ENCODE measurements at regions not wholly inside any gene's neighbourhood (a gene's known extent, or its start where the extent isn't known, plus 50 kb on each side); places are given as distances from the start of the nearest gene placed in this dataset.

- DNase-seq (ENCODE audit: low read depth) = no peak
- in situ Hi-C loops (cut with HindIII; ENCODE audit: low pct_unique_long_range_greater_than_20kb, low sequenced_read_pairs) = no loop called here
Measured at GRCh38 chr2:16615687-16616615, 49.7 kb downstream of the CYRIA start.

GRCh38 chr2:16615246-16615645 lies 50.4 kb downstream of the CYRIA start:
- in situ Hi-C loops (cut with HindIII; ENCODE audit: low pct_unique_long_range_greater_than_20kb, low sequenced_read_pairs) = no loop called here
- DNase-seq (ENCODE audit: low read depth) = no peak

DNA sequence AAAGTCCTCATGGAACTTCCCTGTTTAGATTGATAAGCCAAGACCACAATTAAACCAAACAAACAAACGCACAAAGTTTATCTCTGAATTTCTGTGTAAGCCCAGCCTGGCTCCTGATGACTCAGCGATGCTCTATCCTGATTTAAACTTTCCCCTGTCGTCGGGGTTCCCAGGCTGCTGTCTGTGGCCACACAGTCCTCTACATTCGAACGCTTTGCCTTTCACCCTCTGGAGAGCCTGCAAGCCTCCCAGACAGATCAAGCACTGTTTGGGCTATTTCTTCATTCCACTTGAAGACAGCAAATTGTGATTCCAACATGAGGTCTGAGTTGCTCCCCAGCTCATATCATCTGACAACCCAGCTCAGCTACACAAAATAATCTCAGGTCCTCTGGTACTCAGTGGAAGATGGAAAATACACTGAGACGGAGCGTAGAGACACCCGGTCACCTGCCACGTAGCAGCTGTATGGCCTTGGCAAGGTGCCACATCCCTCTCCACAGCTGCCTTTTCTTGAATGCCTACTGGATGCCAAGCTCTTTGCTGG lies 51.2 kb downstream of the CYRIA start:
- peak; percentile 34 for DNase-seq (ENCODE audit: low read depth)
- in situ Hi-C loops (cut with HindIII; ENCODE audit: low pct_unique_long_range_greater_than_20kb, low sequenced_read_pairs) = no loop called here

DNA sequence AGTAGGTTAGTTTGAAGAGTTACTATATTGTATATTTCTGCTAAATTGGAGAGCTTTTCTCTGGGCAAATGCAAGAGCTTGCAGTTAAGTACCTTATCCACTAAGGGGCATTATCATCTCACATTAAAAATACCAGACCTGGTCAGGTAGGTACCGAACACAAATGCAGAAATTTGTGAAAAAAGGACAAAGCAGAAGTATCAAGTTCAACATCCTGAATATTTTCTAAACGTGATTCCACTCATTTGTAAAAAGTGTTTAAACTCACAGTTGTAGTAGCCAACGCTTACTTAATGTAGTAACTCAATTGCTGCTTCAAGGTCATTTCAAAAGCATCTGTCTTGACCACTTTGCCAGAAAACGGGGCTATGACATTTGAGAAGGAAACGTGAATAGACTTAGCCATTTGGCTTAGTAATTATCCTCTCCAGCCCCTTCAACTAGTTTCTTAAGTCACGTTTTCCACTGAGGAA lies 52.1 kb downstream of the CYRIA start:
- DNase-seq (ENCODE audit: low read depth) = peak; percentile 35

GRCh38 chr2:16612490-16612889 lies 53.1 kb downstream of the CYRIA start:
- DNase-seq (ENCODE audit: low read depth) = no peak
- in situ Hi-C loops (cut with HindIII; ENCODE audit: low pct_unique_long_range_greater_than_20kb, low sequenced_read_pairs) = no loop called here

More for the DNA sequence above, 52.1 kb downstream of the CYRIA start:
- in situ Hi-C loops (cut with HindIII; ENCODE audit: low pct_unique_long_range_greater_than_20kb, low sequenced_read_pairs) = no loop called here

DNA sequence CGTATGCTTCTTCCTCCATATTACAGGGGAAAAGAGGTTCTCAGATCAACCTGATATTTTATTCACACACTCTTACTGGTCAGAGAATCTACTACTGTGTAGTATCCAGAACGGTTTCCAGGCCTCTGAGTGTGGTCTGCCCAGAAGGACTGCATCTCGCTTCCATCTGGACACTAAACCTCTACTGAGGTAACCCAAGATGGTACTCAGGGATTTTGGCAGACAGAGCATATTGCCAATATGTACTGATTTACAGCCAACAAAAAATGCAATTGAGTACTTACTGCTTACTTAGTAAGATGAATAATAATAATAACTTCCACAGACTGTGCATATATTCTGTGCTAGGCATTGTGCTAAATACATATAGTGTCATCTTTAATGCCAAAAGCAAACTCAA lies 55.8 kb downstream of the CYRIA start:
- no peak for DNase-seq (ENCODE audit: low read depth)
- in situ Hi-C loops (cut with HindIII; ENCODE audit: low pct_unique_long_range_greater_than_20kb, low sequenced_read_pairs) = no loop called here

DNA sequence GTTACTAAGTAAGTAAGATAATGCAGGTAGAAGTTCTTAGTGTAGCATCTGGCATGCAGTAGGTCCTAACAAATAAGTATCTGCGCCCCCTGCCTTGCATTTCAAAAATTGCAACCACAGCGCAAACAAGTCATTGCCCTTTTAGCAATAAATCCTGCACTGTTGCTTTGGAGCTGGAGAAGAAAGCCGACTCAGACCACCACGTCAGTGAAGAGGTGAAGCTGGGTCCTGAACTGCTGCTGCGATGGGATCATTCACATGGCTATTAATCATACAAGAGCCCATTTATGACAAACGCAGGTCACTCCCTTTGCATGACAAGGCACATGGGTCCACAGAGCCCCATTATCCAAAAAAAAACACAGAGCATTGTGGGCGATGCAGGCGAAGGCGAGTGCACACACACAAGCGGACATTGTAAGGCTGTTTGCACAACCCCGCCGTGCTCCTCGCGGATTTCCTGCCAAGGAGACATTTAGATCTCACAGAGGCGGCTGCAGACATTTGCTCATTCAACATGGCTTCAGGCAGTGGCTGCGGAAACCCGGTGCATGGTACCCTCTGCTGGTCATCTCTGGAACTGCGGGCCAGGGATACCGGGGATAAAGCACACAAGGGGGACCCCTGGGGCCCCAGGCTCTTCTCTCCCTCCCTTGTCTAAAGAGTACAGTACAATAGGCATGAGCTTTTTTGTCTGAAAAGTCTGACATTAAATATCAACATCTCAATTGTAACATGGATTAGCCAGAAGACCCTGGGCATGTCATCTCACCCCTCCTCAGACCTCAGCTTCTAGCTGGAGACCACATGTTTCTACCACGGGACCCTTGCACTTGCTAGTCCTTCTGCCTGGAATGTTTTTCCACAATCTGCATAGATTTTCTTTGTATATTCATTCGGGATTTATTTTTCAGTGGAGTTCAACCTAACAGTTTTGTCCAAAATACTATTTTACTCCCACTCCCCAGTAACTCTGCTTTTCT lies 56.7 kb downstream of the CYRIA start:
- no peak for DNase-seq (ENCODE audit: low read depth)
- in situ Hi-C loops (cut with HindIII; ENCODE audit: low pct_unique_long_range_greater_than_20kb, low sequenced_read_pairs) = no loop called here

- DNase-seq (ENCODE audit: low read depth) = no peak
- in situ Hi-C loops (cut with HindIII; ENCODE audit: low pct_unique_long_range_greater_than_20kb, low sequenced_read_pairs) = no loop called here
Measured at GRCh38 chr2:16607301-16607700, 58.3 kb downstream of the CYRIA start.

GRCh38 chr2:16604236-16604635 lies 61.4 kb downstream of the CYRIA start:
- no peak for DNase-seq (ENCODE audit: low read depth)
- in situ Hi-C loops (cut with HindIII; ENCODE audit: low pct_unique_long_range_greater_than_20kb, low sequenced_read_pairs) = no loop called here

- DNase-seq (ENCODE audit: low read depth) = no peak
- in situ Hi-C loops (cut with HindIII; ENCODE audit: low pct_unique_long_range_greater_than_20kb, low sequenced_read_pairs) = no loop called here
Measured at GRCh38 chr2:16591370-16591933, 74.2 kb downstream of the CYRIA start.

DNA sequence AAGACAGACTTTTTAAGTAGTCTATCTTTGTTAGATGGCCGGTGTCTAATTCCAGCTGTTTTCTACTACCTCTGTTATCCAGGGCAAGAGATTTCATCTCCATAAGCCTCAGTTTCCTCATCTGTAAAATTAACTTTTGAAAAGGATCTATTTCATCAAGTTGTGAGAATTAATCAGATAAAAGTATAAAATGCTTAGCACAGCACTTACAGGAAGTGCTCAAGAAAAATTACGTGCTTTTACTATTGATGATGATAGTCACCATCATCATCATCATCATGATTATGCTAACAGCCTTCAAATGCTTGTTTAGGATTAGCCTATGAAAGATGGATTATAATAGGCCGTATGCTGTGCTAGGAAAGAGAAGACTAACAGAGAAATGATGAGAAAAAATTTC lies 76.2 kb downstream of the CYRIA start:
- in situ Hi-C loops (cut with HindIII; ENCODE audit: low pct_unique_long_range_greater_than_20kb, low sequenced_read_pairs) = no loop called here
- DNase-seq (ENCODE audit: low read depth) = no peak

DNA sequence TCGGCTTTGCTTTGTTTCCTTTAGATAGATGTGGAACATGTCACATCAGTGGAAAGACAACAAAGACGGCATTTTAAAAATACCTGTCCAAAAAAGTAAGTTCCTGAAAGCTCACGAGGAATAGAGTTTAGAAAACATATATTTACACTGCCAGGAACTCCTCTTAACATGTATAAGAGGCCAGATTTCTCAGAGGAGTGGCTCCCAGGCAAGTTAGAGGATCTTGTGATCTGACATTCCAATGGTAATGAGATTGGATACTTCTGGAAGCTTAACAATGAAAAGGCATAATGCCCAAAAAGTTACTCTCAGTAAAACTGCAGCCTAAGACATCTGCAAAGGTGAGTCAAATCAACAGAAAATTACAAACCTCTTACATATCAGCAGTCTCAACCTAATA lies 77.1 kb downstream of the CYRIA start:
- no peak for DNase-seq (ENCODE audit: low read depth)
- in situ Hi-C loops (cut with HindIII; ENCODE audit: low pct_unique_long_range_greater_than_20kb, low sequenced_read_pairs) = no loop called here

- in situ Hi-C loops (cut with HindIII; ENCODE audit: low pct_unique_long_range_greater_than_20kb, low sequenced_read_pairs) = no loop called here
- DNase-seq (ENCODE audit: low read depth) = no peak
Measured at GRCh38 chr2:16587601-16588000, 78.0 kb downstream of the CYRIA start.

DNA sequence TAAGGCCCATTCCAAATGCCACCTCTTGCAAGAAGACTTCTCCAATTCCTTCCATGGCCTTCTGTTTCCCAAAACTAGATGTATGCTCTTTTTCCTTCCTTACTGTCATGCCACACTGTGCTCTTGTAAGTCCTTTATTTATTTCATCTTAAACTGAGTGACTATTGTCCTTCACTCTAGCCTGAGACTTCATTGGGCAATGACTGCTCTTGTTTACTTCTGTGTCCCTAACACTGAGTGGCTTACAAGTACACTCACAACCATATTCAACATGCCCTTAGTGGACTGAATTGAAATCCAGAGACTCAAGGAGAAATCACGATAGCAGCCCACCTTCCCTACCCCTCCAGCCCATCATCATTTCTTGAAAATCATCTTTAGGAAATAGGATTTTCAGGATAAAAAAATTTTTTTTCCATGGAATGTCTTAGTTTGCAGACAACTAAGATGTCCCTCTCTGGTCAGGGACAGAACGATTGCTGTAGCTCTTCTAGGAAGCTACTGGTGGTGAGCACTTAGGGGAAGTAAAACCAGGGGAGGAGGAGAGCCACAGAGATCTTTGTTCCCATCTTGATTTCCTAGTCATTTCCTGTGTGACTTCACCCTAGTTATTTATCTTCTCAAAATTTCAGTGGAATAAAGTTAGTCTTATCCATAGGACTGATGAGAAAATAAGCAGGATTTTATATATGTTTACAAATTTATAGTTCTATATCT lies 80.7 kb downstream of the CYRIA start:
- in situ Hi-C loops (cut with HindIII; ENCODE audit: low pct_unique_long_range_greater_than_20kb, low sequenced_read_pairs) = no loop called here
- DNase-seq (ENCODE audit: low read depth) = no peak

GRCh38 chr2:16584084-16584483 lies 81.5 kb downstream of the CYRIA start:
- no peak for DNase-seq (ENCODE audit: low read depth)
- in situ Hi-C loops (cut with HindIII; ENCODE audit: low pct_unique_long_range_greater_than_20kb, low sequenced_read_pairs) = no loop called here

- DNase-seq (ENCODE audit: low read depth) = no peak
- in situ Hi-C loops (cut with HindIII; ENCODE audit: low pct_unique_long_range_greater_than_20kb, low sequenced_read_pairs) = no loop called here
Measured at GRCh38 chr2:16581241-16581640, 84.4 kb downstream of the CYRIA start.

DNA sequence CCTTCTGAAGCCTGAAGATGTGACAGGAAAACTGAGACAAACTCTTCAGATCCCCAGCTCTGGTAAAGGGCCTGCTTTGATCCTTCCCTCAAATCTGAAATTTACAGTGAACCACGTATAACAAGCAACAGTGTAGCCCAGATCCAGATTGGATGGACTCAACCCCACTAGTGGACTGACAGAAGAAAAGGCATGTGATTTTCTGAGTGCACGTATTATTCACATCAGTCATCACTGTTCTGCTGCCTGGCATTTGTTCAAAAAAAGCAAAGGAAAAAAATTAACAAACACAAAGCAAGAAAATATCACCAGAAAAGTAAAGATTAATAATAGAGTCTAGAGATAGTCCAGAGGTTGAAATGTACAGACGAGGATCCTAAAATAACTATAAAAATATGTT lies 87.6 kb downstream of the CYRIA start:
- no peak for DNase-seq (ENCODE audit: low read depth)
- in situ Hi-C loops (cut with HindIII; ENCODE audit: low pct_unique_long_range_greater_than_20kb, low sequenced_read_pairs) = no loop called here

- in situ Hi-C loops (cut with HindIII; ENCODE audit: low pct_unique_long_range_greater_than_20kb, low sequenced_read_pairs) = no loop called here
- DNase-seq (ENCODE audit: low read depth) = no peak
Measured at GRCh38 chr2:16570516-16570915, 95.1 kb downstream of the CYRIA start.
